GM21529 (cell line): ENCODE measurements at regions not wholly inside any gene's neighbourhood (a gene's known extent, or its start where the extent isn't known, plus 50 kb on each side); places are given as distances from the start of the nearest gene placed in this dataset.
"Not testable (repeated sequence)": the region's sequence is repeated elsewhere in the genome, so short reads cannot be mapped to it uniquely, and the experiment has no call there.

Experiments
- ATAC-seq: cut with Tn5 transposase; IDR thresholded peaks from one replicate; pipeline ENCODE4 v1.9.1; 2021; ENCODE audit not compliant: unreplicated experiment

DNA sequence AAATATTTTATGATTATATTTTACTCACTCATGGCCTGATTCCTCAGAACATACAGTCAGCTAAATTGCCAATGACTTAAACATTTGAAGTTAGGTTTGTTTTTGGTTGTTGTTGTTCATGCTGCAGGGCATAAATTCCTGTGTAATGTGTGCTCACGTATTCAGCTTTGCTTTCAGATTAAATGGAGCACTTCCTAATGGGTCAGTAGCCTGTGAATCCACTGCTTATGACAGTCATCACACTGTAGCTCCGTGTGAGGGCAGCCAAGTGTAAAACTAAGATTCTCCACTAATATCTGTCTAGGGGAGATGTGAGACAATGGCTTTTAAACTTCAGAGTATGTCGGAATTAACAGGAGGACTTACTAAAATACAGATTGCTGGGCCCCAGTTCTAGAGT lies 955.8 kb downstream of the SPATA31A7 start:
- ATAC-seq, result not testable (repeated sequence)
